Posterior vena cava (tissue), 2 donors: ENCODE measurements at regions not wholly inside any gene's neighbourhood (a gene's known extent, or its start where the extent isn't known, plus 50 kb on each side); places are given as distances from the start of the nearest gene placed in this dataset.

Experiments
- DNase-seq: peaks from one replicate; pipeline ENCODE4 v3.0.0-alpha.2; 2020; ENCODE audit warnings: low spot score
- intact Hi-C, 2 donors: fragments of 100-400 bp; cut with DNase I; formaldehyde crosslinking; loops; one replicate each; pipeline versions ENCODE4 v1.14.1 to v1.14.2; 2022 to 2023
- donor health status: DM: yes; HTN: yes; CAD: no.
- donor health status: DM: yes; HTN: yes; CAD: no.

- no peak for DNase-seq
- intact Hi-C loops = no loop called here
These were observed 2106.6 kb upstream of the CELF4 start for GRCh38 chr18:39672171-39672570.

GRCh38 chr18:39667905-39668304 lies 2102.3 kb upstream of the CELF4 start:
- DNase-seq = no peak
- intact Hi-C loops = no loop called here

DNA sequence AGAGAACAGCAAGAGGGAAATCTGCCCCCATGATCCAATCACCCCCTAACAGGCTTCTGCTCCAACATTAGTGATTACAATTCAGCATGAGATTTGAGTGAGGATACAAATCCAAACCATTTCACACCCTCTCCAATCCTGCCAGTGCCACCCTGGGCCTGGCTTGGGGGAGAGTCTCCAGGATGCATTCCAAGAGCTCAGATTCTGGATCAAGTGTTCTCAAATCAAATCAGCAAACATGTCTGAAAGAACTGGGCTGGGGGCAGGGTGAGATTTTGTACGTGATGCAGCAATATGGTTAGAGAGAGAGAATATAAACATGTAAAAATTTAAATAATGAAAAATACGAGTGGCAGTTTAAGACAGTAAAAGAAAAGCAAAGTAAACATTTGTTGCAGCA lies 2100.9 kb upstream of the CELF4 start:
- intact Hi-C loops = no loop called here
- DNase-seq = no peak

GRCh38 chr18:39661856-39662366 lies 2096.3 kb upstream of the CELF4 start:
- intact Hi-C loops = no loop called here
- DNase-seq = no peak

DNA sequence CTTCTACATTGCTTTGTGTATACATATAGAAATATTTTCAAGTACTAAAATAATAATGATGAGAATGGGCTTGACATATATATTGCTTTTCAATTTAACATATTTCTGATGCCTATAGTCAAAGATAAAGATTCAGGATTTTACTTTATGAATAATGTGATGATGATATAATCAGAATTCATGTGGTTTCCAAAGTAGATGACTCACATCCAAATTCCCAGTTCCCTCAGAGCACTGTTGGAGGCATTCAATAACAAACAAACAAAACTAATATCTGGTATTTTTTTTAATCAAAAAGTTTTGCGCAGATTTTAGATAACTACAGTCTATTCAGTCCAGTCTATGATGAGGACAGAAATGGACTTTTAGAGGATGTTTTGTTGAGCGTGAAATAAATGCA lies 2094.5 kb upstream of the CELF4 start:
- DNase-seq = no peak
- intact Hi-C loops = no loop called here

- no peak for DNase-seq
- intact Hi-C loops = no loop called here
These were observed 2089.7 kb upstream of the CELF4 start for GRCh38 chr18:39655341-39655740.

DNA sequence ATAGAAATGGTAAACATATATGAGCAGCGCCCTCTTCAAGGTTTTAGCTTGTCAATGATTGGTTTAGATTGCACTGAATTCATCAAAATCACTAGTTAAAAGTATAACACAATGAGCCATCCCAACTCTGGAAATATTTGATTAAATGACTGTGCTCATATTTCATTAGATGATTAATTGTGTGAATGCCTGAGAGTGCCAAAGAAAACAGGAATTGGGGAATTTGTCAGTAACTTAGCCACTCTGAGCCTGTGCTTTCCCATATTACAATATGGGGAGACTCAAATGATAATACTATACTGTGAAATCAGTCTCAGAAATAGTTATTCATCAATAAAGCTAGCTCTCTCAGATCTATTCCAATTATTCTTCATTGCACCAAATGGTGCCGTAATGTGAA lies 2087.6 kb upstream of the CELF4 start:
- intact Hi-C loops = no loop called here
- no peak for DNase-seq

DNA sequence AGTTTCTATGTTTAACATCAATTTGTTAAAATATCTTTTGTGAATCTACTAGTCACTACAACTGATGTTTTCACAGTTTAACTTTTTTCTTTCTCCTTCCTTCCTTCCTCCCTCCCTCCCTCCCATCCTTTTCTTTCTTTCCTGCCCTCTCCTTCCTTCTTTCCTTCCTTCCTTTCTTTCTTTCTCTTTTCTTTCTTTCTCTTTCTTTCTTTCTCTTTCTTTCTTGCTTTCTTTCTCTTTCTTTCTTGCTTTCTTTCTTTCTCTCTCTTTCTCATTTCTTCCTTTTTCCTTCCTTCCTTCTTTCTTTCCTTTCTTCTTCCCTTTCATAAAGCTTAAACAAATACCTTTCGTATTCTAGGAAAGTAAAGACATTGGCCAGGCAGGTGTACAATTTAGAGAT lies 2083.0 kb upstream of the CELF4 start:
- DNase-seq = no peak

GRCh38 chr18:39647627-39648534 lies 2082.3 kb upstream of the CELF4 start:
- no peak for DNase-seq
- intact Hi-C loops = no loop called here

More for the DNA sequence above, 2083.0 kb upstream of the CELF4 start:
- intact Hi-C loops = no loop called here

DNA sequence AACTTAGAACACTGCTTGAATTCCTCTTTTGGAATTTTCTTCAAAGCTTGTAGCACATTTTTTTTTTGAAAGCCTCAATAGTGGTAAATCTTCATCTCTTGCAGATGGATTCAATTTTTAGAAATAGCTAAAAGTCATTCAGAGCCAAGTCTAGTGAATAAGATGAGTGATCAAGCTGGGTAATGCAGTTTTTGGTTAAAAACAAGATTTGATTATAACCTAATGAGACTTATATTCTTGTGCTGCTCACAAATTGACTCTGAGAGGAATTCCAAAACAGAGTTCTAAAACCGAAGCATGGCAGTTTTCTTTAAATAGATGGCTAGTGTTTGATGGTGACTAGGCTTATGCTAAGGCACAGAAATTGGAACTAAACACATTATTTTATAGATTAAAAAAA lies 2072.6 kb upstream of the CELF4 start:
- intact Hi-C loops = no loop called here

DNA sequence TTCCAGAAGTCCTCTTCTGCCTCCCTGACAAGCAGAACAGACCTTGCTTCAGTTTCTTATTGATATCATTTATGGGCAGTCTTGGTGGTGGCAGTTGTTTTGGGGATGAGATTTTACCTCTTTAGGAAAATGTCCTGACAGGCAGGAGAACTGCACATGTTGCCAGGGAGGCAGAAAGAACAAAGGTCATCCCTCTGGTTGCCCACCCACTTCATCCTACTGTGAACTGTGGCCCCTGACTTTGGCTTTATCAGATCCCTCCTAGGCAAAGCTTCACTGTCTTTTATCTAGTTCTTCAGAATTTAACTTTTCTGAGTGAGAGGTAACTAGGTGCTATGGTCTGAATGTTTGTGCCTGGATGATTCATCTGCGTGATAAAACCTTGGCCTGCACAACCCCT lies 2071.3 kb upstream of the CELF4 start:
- intact Hi-C loops = no loop called here
- DNase-seq = no peak

More for the DNA sequence above, 2072.6 kb upstream of the CELF4 start:
- no peak for DNase-seq

DNA sequence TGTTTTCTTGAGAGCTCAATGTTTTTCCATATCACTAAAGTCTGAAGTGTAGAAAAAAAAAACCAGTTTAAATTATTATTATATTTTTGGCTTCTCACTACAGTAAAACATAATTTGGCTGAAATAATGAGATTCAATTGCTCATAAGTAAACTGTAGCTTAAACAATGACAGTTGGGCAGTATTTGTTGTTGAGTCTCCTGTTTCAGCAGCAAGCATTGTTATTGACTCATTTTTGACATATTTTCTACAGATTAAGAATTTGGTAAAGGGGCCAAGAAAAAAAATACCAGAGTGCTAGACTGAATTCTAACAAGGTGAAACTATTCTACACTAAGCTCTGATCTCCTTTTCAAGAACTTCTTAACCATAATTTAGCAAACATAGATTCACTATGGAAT lies 2070.4 kb upstream of the CELF4 start:
- intact Hi-C loops = no loop called here
- no peak for DNase-seq

- intact Hi-C loops = no loop called here
- DNase-seq = no peak
These were observed 2069.6 kb upstream of the CELF4 start for GRCh38 chr18:39635192-39635591.

DNA sequence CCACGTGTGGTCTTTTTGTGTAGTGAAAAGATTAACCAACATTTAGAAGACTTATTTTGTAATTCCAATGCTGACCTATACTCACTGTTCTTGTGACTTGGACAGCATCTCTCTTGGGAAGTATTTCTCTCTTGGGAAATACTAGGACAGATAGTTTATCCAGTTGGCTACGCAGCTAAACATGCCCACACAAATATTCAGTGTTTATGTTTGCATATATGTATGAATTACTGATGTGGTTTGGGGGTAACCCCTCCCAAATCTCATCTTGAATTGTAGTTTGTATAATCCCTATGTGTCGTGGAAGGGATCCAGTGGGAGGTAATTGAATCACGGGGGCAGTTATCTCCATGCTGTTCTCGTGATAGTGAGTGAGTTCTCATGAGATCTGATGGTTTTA lies 2062.3 kb upstream of the CELF4 start:
- no peak for DNase-seq
- intact Hi-C loops = no loop called here

GRCh38 chr18:39624961-39625360 lies 2059.4 kb upstream of the CELF4 start:
- intact Hi-C loops = loop anchor here in 1 of 2 donors (5.0 kb wide), 1 partner anchor 1127 kb away; no protein-coding TSS in a partner anchor

GRCh38 chr18:39622431-39622830 lies 2056.8 kb upstream of the CELF4 start:
- intact Hi-C loops = loop anchor here in 1 of 2 donors (5.0 kb wide), 1 partner anchor 1130 kb away; no protein-coding TSS in a partner anchor
- DNase-seq = no peak

More at GRCh38 chr18:39624961-39625360, 2059.4 kb upstream of the CELF4 start:
- no peak for DNase-seq

- intact Hi-C loops = loop anchor here in 1 of 2 donors (5.0 kb wide), 1 partner anchor 1132 kb away; no protein-coding TSS in a partner anchor
- DNase-seq = no peak
These were observed 2055.1 kb upstream of the CELF4 start for GRCh38 chr18:39620551-39621168.

DNA sequence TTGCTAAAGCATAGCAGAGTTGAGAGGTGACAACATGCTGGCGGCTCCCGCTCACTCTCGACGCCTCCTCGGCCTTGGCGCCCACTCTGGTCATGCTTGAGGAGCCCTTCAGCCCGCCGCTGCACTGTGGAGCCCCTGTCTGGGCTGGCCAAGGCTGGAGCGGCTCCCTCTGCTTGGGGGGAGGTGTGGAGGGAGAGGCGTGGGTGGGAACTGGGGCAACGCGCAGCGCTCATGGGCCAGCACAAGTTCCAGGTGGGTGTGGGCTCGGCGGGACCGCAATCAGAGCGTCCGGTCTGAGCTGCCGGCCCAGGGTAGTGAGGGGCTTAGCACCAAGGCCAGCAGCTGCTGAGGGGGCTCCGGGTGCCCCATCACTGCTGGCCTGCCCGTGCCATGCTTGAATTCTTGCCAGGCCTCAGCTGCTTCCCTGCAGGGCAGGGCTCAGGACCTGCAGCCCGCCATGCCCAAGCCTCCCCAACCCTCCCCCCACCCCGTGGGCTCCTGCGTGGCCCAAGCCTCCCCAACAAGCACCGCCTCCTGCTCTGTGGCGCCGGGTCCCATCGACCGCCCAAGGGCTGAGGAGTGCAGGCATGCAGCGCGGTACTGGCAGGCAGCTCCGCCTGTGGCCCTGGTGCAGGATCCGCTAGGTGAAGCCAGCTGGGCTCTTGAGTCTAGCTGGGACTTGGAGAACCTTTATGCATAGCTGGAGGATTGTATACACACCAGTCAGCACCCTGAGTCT lies 2052.8 kb upstream of the CELF4 start:
- intact Hi-C loops = no loop called here
- peak; percentile 67 for DNase-seq

- intact Hi-C loops = no loop called here
- no peak for DNase-seq
These were observed 2045.9 kb upstream of the CELF4 start for GRCh38 chr18:39611381-39612100.
